ENCODE measurements at regions not wholly inside any gene's neighbourhood (a gene's known extent, or its start where the extent isn't known, plus 50 kb on each side); places are given as distances from the start of the nearest gene placed in this dataset.

GRCh38 chr5:88657136-88657535, 225.8 kb downstream of the MEF2C start (continued):
- TF ChIP-seq CHD7 (IDR thresholded peaks at IDR 0.05; ENCODE audit: insufficient replicate concordance, low read length) = no peak
- no peak for TF ChIP-seq ASH2L (IDR thresholded peaks at IDR 0.05; ENCODE audit: low read length)
